NCI-H446 (cell line): ENCODE measurements at regions not wholly inside any gene's neighbourhood (a gene's known extent, or its start where the extent isn't known, plus 50 kb on each side); places are given as distances from the start of the nearest gene placed in this dataset.

Experiments
- DNase-seq, 2 experiments: peaks; one replicate each; lab custom pipeline; 2025; lab: John Stamatoyannopoulos, UW

GRCh38 chr14:42391146-42391834 lies 784.6 kb downstream of the LRFN5 start:
- DNase-seq, result no peak

DNA sequence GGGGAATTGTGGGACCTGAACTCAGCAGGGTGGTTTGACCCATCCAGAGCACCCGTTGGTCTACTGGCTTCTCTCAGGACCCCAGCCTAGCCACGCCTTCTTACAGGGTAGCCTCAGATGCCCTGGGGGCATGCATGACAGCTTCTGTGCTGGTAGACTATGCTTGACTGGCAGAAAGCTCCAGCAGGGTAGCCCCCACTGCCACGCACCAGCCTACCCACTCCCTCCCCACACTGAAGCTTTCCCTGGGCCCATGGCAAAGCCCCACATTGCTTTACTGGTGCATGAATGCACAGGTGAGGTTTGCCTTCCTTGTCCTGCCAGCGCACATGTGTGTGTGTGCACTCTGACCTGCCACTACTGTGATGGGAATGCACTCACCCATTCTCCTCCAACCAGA lies 772.2 kb downstream of the LRFN5 start:
- no peak for DNase-seq

DNA sequence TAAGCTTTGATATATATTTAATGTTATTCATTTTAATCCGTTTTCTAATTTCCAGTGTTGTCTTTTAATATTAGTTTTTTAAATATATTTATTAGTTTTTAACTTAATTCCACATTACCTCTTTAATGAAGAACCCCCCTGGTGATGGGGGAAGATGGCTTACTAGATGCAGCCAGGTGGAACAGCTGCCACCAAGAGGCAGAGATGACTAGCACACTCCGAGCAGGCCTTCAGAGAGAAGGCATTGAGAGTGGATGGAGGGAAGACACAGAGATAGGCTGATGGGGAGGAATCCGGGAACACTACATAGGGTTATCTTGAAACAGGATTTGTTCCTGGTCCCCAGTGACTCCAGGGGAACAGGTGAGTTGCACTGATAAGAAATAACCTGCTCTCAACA lies 771.6 kb downstream of the LRFN5 start:
- DNase-seq, result no peak

- DNase-seq, result no peak
These were observed 767.7 kb downstream of the LRFN5 start for GRCh38 chr14:42374332-42374731.

GRCh38 chr14:42370056-42370455 lies 763.4 kb downstream of the LRFN5 start:
- no peak for DNase-seq

DNA sequence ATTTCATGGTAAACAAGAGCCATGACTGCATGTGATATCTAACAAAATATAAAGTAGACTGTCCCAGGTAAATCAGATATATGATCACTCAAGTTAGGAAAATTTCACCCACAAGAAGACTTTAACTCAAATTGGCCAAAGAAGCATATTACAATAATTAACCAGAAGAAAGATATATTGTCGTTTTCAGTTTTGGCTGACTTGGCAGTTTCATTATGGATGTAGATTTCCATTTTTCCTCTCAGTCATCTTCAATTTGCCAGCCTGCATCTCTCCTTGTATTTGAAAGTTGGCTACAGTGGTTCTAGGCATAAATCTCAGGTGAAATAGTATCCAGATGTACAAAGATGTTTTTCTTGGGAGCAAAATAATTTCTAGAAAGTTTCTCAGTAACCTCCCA lies 761.6 kb downstream of the LRFN5 start:
- DNase-seq, result no peak

DNA sequence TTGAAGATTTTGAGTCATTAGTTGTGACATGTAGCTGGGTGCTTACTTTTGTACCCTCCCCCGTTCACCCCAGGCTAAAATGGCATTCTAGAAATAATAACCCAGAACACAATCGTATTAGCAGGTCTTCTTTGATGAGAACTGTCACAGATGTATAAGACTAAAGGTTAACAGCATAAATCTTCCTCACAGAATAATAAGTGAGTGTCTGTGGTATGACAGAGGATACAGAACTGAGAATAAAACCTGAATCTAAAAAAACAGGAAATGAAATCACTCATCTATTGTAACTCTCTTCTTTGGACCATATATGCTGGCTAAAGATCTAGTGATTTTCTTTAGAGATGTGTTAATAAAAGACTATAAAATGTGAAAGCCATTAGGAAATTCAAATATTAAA lies 746.6 kb downstream of the LRFN5 start:
- DNase-seq, result no peak

- DNase-seq, result no peak
These were observed 729.2 kb downstream of the LRFN5 start for GRCh38 chr14:42335918-42336317.

DNA sequence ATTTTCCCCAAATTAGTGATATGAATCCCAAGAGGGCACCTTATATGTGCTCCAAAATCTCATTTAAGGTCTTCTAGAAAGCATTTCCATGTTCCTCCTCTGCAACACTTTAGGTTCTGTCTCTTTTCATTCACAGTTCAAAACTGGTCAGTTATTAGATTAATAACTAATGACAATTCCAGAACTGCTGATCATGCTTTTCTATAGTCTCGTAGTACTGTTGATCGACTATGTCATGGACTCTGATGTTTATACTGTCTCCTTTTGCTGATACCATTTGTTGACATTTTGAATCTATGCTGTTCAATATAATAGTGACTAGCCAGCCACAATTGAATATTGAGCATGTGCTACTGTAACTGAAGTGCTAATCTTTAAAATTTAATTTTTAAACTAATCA lies 728.3 kb downstream of the LRFN5 start:
- no peak for DNase-seq

GRCh38 chr14:42323426-42323825 lies 716.8 kb downstream of the LRFN5 start:
- no peak for DNase-seq

- DNase-seq, result no peak
These were observed 716.0 kb downstream of the LRFN5 start for GRCh38 chr14:42322531-42323284.

- no peak for DNase-seq
These were observed 713.3 kb downstream of the LRFN5 start for GRCh38 chr14:42319996-42320395.

- DNase-seq, result peak; percentile 50 to 61
These were observed 710.0 kb downstream of the LRFN5 start for GRCh38 chr14:42316693-42317092.

DNA sequence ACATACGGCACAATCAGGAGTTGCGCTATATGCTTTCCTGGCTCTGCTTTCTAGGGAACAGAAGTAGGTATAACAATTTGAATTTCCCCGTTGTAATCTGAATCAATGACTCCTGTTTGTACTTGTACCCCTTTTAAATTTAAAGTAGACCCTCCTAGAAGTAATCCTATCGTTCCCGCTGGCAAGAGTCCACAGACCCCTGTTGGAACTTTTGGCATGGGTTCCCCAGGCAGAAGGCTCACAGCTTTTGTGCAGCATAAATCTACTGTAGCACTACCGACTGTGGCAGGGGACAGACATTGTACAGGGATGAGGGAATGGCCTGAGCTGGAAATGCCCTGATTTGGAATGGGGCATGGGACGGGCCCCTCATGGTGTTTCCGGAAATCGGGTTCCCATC lies 705.2 kb downstream of the LRFN5 start:
- DNase-seq, result peak in 1 of 2 experiments; percentile 39

DNA sequence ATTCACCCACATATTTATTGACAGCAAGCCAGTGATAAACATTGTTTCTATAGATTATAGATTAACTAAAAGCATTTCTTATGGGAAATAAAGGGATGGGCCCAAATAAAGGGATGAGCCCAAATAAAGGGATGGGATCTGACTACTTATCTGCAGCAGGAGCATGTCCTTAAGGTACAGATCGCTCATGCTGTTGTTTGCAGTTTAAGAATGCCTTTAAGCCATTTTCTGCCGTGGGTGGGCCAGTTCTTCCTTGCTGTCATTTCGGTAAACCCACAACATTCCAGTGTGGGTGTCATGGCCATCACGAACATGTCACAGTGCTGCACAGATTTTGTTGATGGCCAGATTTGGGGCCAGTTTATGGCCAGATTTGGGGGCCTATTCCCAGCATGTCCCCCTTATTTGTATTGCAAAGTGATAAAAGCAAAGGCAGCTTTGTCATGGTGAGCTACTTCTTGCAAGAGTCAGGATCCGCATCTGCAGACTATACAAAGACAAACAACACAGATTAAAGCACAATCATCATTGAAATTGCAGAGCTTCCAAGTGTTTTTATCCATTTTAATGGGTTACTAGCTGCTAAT lies 700.7 kb downstream of the LRFN5 start:
- DNase-seq, result no peak

- DNase-seq, result peak in 1 of 2 experiments; percentile 7
These were observed 693.0 kb downstream of the LRFN5 start for GRCh38 chr14:42299692-42300091.

DNA sequence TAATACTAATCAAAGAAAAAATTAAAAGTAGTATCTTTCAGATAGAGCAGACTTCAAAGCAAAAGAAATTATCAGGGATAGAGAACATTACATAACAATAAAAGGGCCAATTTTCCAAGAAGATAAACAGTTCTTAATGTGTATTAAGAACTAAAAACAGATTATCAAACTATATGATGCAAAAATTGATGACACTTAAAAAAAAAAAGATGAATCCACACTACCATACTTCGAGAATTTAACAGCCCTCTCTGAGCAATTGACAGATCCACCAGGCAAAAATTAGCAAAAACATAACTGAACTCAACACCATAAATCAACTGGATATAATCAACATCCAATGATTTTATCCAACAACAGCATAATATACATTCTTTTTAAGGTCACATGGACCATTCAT lies 686.5 kb downstream of the LRFN5 start:
- DNase-seq, result no peak

DNA sequence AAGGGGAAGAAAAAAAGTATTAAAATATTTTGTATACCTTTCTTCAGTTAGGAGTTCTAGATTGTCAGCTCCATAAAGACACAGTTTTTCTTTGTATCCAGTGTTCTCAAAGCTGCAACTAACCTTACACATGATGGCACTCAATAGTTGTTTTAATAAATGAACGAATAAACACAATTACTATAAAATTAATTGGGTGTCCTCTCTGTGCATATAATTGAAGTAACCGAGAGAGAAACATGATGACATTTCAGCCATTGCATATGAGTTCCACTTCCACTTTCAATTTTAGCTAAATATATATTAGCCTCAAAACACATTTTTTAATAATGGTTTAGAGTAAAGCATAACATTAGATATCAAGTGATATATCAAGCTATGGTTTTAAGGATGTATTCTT lies 671.2 kb downstream of the LRFN5 start:
- DNase-seq, result no peak

DNA sequence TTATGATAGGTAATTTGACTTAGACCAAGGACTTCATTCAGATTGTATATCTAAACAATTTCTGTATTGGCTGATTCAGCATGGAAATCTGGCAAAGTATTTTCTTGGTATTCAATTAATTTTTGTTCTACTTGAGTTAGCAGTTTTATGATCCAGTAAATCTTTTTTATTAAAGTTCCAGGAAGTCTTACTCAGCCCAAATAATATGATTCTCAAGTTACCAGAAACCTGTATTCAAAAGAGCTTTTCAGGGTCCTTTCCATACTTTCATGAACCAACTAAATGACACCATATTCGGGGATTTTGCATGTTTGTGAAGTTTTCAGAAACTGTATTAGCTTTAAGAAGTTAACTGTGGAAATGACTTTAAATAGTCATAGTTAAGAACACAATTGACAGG lies 662.6 kb downstream of the LRFN5 start:
- DNase-seq, result no peak

DNA sequence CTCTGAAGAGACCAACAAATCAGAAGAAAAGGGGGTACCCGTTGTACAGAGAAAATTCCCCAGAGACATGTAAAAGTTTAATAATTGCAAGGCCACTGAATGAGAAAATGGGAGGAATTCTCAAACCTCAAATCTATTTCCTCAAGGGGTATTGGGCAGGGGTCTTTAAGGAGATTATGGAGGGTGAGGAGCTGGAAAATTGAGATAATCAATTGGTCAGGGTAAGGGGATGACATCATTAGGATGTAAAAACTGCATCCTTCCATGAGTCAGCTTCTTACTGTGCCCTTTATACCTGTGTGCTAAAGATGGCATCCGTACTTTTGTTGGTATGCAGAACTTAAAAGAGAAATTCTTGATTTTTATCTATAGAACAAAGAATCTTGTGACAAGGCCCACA lies 641.5 kb downstream of the LRFN5 start:
- DNase-seq, result no peak

DNA sequence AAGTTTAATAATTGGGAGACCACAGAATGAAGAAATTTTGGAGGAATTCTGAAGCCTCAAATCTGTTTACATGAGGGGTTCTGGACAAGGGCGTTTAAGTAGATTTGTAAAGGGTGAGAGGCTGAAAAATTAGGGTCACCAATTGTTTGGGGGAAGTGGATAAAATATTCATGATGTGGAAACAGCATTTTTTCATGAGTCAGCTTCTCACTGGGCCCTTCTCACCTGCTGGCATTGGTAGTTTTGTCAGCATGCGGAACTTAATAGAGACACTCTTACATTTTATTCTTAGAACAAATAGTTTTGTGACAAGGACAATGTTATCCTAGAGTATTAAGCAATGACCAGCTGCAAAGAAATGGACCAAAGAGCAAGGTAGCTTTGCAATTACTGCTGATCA lies 634.4 kb downstream of the LRFN5 start:
- DNase-seq, result no peak

- DNase-seq, result no peak
These were observed 623.3 kb downstream of the LRFN5 start for GRCh38 chr14:42229976-42230375.

DNA sequence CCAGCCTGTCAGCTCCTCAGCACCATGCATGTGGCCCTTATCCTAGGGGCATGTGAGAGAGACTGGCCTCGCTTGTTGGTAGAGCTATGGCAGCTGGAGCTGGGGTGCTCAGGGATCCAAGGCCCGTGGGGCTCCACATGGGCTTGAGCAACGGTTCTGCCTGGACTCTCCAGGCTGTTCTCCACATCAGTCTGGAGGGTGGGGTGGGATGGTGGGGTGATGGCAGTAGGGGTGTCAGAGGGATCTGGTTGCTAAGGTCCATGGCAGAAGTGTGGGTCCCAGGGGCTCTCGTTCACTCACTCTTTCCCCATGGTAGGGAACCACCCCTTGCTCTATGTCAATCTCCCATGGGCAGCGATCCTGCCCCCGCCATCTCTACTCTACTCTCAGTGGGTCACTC lies 622.6 kb downstream of the LRFN5 start:
- no peak for DNase-seq
